NT2/D1 (cell line): ENCODE measurements at regions not wholly inside any gene's neighbourhood (a gene's known extent, or its start where the extent isn't known, plus 50 kb on each side); places are given as distances from the start of the nearest gene placed in this dataset.

Experiments used
- SUZ12 ChIP-seq: IDR thresholded peaks from 2 replicates; pipeline ENCODE4 v1.6.1; 2011; ENCODE audit not compliant: insufficient read length, insufficient read depth; ENCODE audit errors: extremely low read depth
- YY1 ChIP-seq: IDR thresholded peaks from 2 replicates; pipeline ENCODE4 v1.6.1; 2011; ENCODE audit not compliant: insufficient read length, insufficient read depth
- ZNF274 ChIP-seq: IDR thresholded peaks from 2 replicates; pipeline ENCODE4 v1.6.1; 2011; ENCODE audit warnings: mild to moderate bottlenecking, low read depth, low read length

GRCh38 chr10:55404094-55404493 lies 603.1 kb upstream of the PCDH15 start:
- TF ChIP-seq YY1, result no peak
- no peak for TF ChIP-seq SUZ12
- TF ChIP-seq ZNF274, result no peak
